GM12872 (cell line): ENCODE measurements at regions not wholly inside any gene's neighbourhood (a gene's known extent, or its start where the extent isn't known, plus 50 kb on each side); places are given as distances from the start of the nearest gene placed in this dataset.

Source experiments
- CTCF ChIP-seq: IDR thresholded peaks from 3 replicates; pipeline ENCODE4 v1.5.1; 2011; ENCODE audit warnings: low read depth, mild to moderate bottlenecking, low read length, moderate library complexity; ENCODE audit not compliant: insufficient read depth

GRCh38 chr10:65273115-65273514, 1652.7 kb upstream of the LRRTM3 start:
- TF ChIP-seq CTCF: no peak

- no peak for TF ChIP-seq CTCF
Observed at GRCh38 chr10:65275296-65275695, 1650.5 kb upstream of the LRRTM3 start.

GRCh38 chr10:65284495-65285041, 1641.3 kb upstream of the LRRTM3 start:
- TF ChIP-seq CTCF: no peak

- no peak for TF ChIP-seq CTCF
Observed at GRCh38 chr10:65291286-65291685, 1634.5 kb upstream of the LRRTM3 start.

GRCh38 chr10:65292551-65292950, 1633.3 kb upstream of the LRRTM3 start:
- TF ChIP-seq CTCF: no peak

- TF ChIP-seq CTCF: no peak
Observed at GRCh38 chr10:65294329-65294728, 1631.5 kb upstream of the LRRTM3 start.

- no peak for TF ChIP-seq CTCF
Observed at GRCh38 chr10:65301181-65301580, 1624.7 kb upstream of the LRRTM3 start.

- TF ChIP-seq CTCF: no peak
Observed at GRCh38 chr10:65306201-65306600, 1619.6 kb upstream of the LRRTM3 start.
